ENCODE measurements at regions not wholly inside any gene's neighbourhood (a gene's known extent, or its start where the extent isn't known, plus 50 kb on each side); places are given as distances from the start of the nearest gene placed in this dataset.

DNA sequence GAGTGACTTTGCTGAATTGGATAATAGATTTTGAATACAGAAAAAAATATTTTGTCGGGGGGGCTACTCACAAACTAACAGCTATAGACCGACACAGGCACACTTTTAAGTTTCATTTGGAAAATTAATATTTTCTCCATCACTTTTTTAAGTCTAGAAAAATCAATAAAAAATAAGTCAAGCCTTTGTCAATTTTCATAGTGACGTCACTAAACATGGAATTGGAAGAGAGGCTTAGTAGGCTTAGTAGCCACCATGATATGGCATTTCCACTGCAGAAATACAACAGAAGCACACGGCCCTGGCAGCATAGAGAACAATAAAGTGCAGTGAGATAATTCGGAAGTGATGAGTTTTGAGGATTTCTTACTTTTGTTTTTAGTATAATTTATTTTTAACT is 357.2 kb downstream of the RPS24 start:
- Histone ChIP-seq H3K27ac (no peak overlapping the region), H3K27me3 (no peaks in the 10 kb centered on the region), H3K4me1 (no peaks in the 10 kb centered on the region), H3K9me3 (no peaks in the 10 kb centered on the region), H3K4me3 (no peak overlapping the region), H3K36me3 (no peaks in the 10 kb centered on the region)
- ATAC-seq = no peak
- no peak for DNase-seq
- intact Hi-C loops (cut with DNase I; ENCODE audit: low total_unique reads) (no loop called here), in situ Hi-C loops (cut with MboI; ENCODE audit: low sequenced_read_pairs in 4 of 4) (no loop called here)
- TF ChIP-seq POLR2A (IDR thresholded peaks at IDR 0.05) = no peak
- TF ChIP-seq, protein P1, sequence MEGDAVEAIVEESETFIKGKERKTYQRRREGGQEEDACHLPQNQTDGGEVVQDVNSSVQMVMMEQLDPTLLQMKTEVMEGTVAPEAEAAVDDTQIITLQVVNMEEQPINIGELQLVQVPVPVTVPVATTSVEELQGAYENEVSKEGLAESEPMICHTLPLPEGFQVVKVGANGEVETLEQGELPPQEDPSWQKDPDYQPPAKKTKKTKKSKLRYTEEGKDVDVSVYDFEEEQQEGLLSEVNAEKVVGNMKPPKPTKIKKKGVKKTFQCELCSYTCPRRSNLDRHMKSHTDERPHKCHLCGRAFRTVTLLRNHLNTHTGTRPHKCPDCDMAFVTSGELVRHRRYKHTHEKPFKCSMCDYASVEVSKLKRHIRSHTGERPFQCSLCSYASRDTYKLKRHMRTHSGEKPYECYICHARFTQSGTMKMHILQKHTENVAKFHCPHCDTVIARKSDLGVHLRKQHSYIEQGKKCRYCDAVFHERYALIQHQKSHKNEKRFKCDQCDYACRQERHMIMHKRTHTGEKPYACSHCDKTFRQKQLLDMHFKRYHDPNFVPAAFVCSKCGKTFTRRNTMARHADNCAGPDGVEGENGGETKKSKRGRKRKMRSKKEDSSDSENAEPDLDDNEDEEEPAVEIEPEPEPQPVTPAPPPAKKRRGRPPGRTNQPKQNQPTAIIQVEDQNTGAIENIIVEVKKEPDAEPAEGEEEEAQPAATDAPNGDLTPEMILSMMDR (IDR thresholded peaks at IDR 0.05 in 4 of 5, conservative IDR thresholded peaks at IDR 0.05 in 1 of 5) = no peak

DNA sequence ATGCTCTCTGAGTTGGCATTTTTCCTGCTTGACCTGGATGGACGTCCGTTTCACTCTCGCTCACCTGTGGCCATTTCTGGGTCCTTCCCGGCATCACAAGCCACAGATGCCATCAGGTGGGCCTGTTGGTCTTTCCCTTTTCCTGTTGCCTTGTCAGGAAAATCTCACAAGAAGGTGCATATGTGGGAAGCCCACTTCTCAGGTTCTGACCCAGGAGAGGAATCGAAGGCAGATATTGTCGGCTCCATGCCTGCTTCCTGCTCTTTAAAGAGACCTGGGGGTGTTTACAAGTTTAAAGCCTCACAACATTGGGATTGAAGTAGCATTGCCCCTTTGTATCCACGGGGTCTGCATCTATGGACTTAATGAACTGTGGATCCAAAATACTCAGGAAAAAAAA is 357.9 kb downstream of the RPS24 start:
- Histone ChIP-seq H3K9me3 (no peaks in the 10 kb centered on the region), H3K36me3 (no peaks in the 10 kb centered on the region), H3K27me3 (no peaks in the 10 kb centered on the region), H3K4me3 (no peak overlapping the region), H3K27ac (no peak overlapping the region), H3K4me1 (no peaks in the 10 kb centered on the region)
- in situ Hi-C loops (cut with MboI; ENCODE audit: low sequenced_read_pairs in 4 of 4) = no loop called here
- DNase-seq = no peak
- TF ChIP-seq POLR2A (IDR thresholded peaks at IDR 0.05) = no peak
- TF ChIP-seq, protein P1 (IDR thresholded peaks at IDR 0.05 in 4 of 5, conservative IDR thresholded peaks at IDR 0.05 in 1 of 5) = no peak
- no peak for ATAC-seq
- intact Hi-C loops (cut with DNase I; ENCODE audit: low total_unique reads) = no loop called here

DNA sequence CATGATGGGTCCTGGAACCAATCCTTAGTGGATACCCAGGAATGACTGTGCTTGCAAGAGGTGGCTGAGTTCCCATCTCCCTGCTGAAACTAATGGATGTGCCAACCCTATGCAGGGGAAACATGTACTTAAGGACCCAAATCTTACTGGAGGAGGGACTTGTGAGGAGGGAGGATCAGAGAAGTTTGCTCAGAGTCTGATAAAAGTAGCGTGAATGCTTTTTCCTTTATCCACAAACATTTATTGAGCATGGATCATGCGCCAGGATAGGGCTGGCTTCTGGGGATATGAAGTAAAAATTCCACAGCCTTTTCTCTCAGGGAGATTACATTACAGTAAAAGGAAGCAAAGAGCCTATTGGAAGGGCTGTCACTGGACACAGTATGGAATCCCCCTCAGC is 358.5 kb downstream of the RPS24 start:
- no peaks in the 10 kb centered on the region for H3K4me1 ChIP-seq
- in situ Hi-C loops (cut with MboI; ENCODE audit: low sequenced_read_pairs in 4 of 4) = no loop called here
- intact Hi-C loops (cut with DNase I; ENCODE audit: low total_unique reads) = no loop called here
- ATAC-seq (no peak), DNase-seq (no peak)
- H3K4me3 ChIP-seq = no peak overlapping the region
- no peak for TF ChIP-seq POLR2A (IDR thresholded peaks at IDR 0.05)
- TF ChIP-seq, protein P1 (IDR thresholded peaks at IDR 0.05 in 4 of 5, conservative IDR thresholded peaks at IDR 0.05 in 1 of 5) = no peak
- no peak overlapping the region for H3K27ac ChIP-seq
- H3K27me3 ChIP-seq = no peaks in the 10 kb centered on the region
- no peaks in the 10 kb centered on the region for H3K9me3 ChIP-seq
- no peaks in the 10 kb centered on the region for H3K36me3 ChIP-seq

- TF ChIP-seq, protein P1 (IDR thresholded peaks at IDR 0.05 in 4 of 5, conservative IDR thresholded peaks at IDR 0.05 in 1 of 5) = no peak
- no peak for TF ChIP-seq POLR2A (IDR thresholded peaks at IDR 0.05)
- H3K4me1 ChIP-seq = no peaks in the 10 kb centered on the region
- intact Hi-C loops (cut with DNase I; ENCODE audit: low total_unique reads) (no loop called here), in situ Hi-C loops (cut with MboI; ENCODE audit: low sequenced_read_pairs in 4 of 4) (no loop called here)
- no peaks in the 10 kb centered on the region for H3K36me3 ChIP-seq
- ATAC-seq (no peak), DNase-seq (no peak)
- no peak overlapping the region for H3K4me3 ChIP-seq
- H3K27me3 ChIP-seq = no peaks in the 10 kb centered on the region
- H3K27ac ChIP-seq = no peak overlapping the region
- H3K9me3 ChIP-seq = no peaks in the 10 kb centered on the region
Measured at GRCh38 chr10:78393094-78393493, 359.4 kb downstream of the RPS24 start.

DNA sequence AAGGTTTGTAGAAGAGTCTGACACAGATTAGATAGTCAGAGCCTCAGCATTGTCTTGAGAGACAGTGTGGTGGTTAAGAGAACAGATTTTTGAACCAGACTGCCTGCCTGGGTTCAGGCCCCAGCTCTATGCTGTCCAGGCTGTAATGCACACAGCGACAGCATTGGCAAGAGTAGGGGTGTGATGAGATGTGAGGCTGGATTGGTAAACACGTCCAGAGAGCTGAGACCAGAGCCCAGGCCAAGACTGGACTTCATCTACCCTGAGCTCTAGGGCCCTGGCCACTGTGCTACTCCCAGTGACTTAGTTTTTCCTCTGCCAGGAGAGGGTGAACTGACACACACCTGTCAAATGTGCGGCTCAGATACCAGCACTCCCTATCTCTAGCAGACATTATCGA is 360.4 kb downstream of the RPS24 start:
- Histone ChIP-seq H3K4me3 (no peak overlapping the region), H3K4me1 (no peaks in the 10 kb centered on the region), H3K27me3 (no peaks in the 10 kb centered on the region), H3K9me3 (no peaks in the 10 kb centered on the region), H3K27ac (no peak overlapping the region), H3K36me3 (no peaks in the 10 kb centered on the region)
- DNase-seq (no peak), ATAC-seq (no peak)
- intact Hi-C loops (cut with DNase I; ENCODE audit: low total_unique reads) = no loop called here
- TF ChIP-seq, protein P1 (IDR thresholded peaks at IDR 0.05 in 4 of 5, conservative IDR thresholded peaks at IDR 0.05 in 1 of 5) = no peak
- no peak for TF ChIP-seq POLR2A (IDR thresholded peaks at IDR 0.05)
- in situ Hi-C loops (cut with MboI; ENCODE audit: low sequenced_read_pairs in 4 of 4) = no loop called here

All from gastrocnemius medialis (tissue), 4 donors.